SU-DHL-6 (cell line): ENCODE measurements at regions not wholly inside any gene's neighbourhood (a gene's known extent, or its start where the extent isn't known, plus 50 kb on each side); places are given as distances from the start of the nearest gene placed in this dataset.

Experiments used
- H2AFZ ChIP-seq: fragments of 200-600 bp; sonication (generic); 2 replicates; pipeline ENCODE4 v1.6.1; 2014; ENCODE audit warnings: low read depth, mild to moderate bottlenecking, moderate library complexity, mixed read lengths, antibody characterized with exemption, low read length; ENCODE audit not compliant: severe bottlenecking
- H3F3A ChIP-seq: fragments of 200-600 bp; shearing (Covaris generic); 2 replicates; pipeline ENCODE4 v1.6.0; 2016; ENCODE audit warnings: antibody characterized with exemption, mild to moderate bottlenecking; ENCODE audit not compliant: insufficient read depth
- H3K27ac ChIP-seq: fragments of 200-600 bp; sonication (generic); 2 replicates; pipeline ENCODE4 v1.5.1; 2016; ENCODE audit warnings: low read depth, mild to moderate bottlenecking, low read length, moderate library complexity, mixed read lengths
- H3K27me3 ChIP-seq: fragments of 200-600 bp; sonication (generic), shearing (Covaris generic); 2 replicates; pipeline ENCODE4 v1.6.0; 2014; ENCODE audit warnings: mild to moderate bottlenecking, low read length
- H3K36me3 ChIP-seq: fragments of 200-600 bp; sonication (generic); 2 replicates; pipeline ENCODE4 v1.6.1; 2014; ENCODE audit warnings: mild to moderate bottlenecking, low read length, mixed read lengths
- H3K4me2 ChIP-seq: fragments of 300-600, 200-600 bp; shearing (Covaris generic), sonication (generic); 2 replicates; pipeline ENCODE4 v1.6.0; 2014; ENCODE audit warnings: low read length, low read depth, mild to moderate bottlenecking; ENCODE audit not compliant: poor library complexity, severe bottlenecking
- H3K4me3 ChIP-seq: fragments of 200-600 bp; sonication (generic); 2 replicates; pipeline ENCODE4 v1.5.1; 2014; ENCODE audit warnings: antibody characterized with exemption, low read length, mild to moderate bottlenecking, mixed read lengths; ENCODE audit not compliant: insufficient read depth, poor library complexity, severe bottlenecking
- H3K79me2 ChIP-seq: fragments of 200-600 bp; sonication (generic); 2 replicates; pipeline ENCODE4 v1.6.1; 2014; ENCODE audit warnings: mild to moderate bottlenecking, low read length, moderate library complexity; ENCODE audit not compliant: insufficient read depth
- H3K9ac ChIP-seq: fragments of 200-600 bp; sonication (generic); 2 replicates; pipeline ENCODE4 v1.7.0; 2014; ENCODE audit warnings: mild to moderate bottlenecking, low read length
- H3K9me2 ChIP-seq: fragments of 200-600 bp; sonication (generic); replicated peaks from 2 replicates; pipeline ENCODE4 v1.6.1; 2014; ENCODE audit warnings: low read length; ENCODE audit not compliant: insufficient read depth
- H3K9me3 ChIP-seq: fragments of 200-600 bp; sonication (generic); 2 replicates; pipeline ENCODE4 v1.6.1; 2014; ENCODE audit warnings: low read length, mixed read lengths; ENCODE audit not compliant: insufficient read depth
- H4K20me1 ChIP-seq: fragments of 200-600 bp; sonication (generic); 2 replicates; pipeline ENCODE4 v1.6.1; 2014; ENCODE audit warnings: low read depth, mild to moderate bottlenecking, antibody characterized with exemption, low read length, moderate library complexity, mixed read lengths
- CTCF ChIP-seq: fragments of 200-600 bp; sonication (generic); IDR thresholded peaks from one replicate; pipeline ENCODE4 v1.5.1; 2017; ENCODE audit warnings: antibody characterized with exemption, mild to moderate bottlenecking, low read length, moderate library complexity; ENCODE audit not compliant: insufficient read depth, poor library complexity, severe bottlenecking
- EZH2phosphoT487 ChIP-seq: fragments of 200-600 bp; sonication (generic), shearing (Covaris generic); conservative IDR thresholded peaks from 2 replicates; pipeline ENCODE4 v1.6.1; 2018; ENCODE audit warnings: mild to moderate bottlenecking, antibody characterized with exemption, low read length, moderate library complexity, mixed read lengths

- Histone ChIP-seq H3K4me3 (no peak overlapping the region), H3F3A (no peaks in the 10 kb centered on the region), H3K9me2 (no peaks in the 10 kb centered on the region), H4K20me1 (no peaks in the 10 kb centered on the region), H3K27ac (no peak overlapping the region), H3K79me2 (no peaks in the 10 kb centered on the region), H3K4me2 (no peak overlapping the region), H3K27me3 (no peaks in the 10 kb centered on the region), H2AFZ (no peak overlapping the region), H3K9me3 (no peaks in the 10 kb centered on the region), H3K36me3 (no peaks in the 10 kb centered on the region), H3K9ac (no peak overlapping the region)
- TF ChIP-seq EZH2phosphoT487 (no peak), CTCF (no peak)
Observed at GRCh38 chrX:69324851-69325250, 159.6 kb upstream of the PJA1 start.

- no peak for TF ChIP-seq EZH2phosphoT487
- no peak for TF ChIP-seq CTCF
- no peak overlapping the region for H3K27ac ChIP-seq
- no peaks in the 10 kb centered on the region for H3K79me2 ChIP-seq
- no peaks in the 10 kb centered on the region for H3K27me3 ChIP-seq
- H3K36me3 ChIP-seq = no peaks in the 10 kb centered on the region
- H3K9me3 ChIP-seq = no peaks in the 10 kb centered on the region
- H4K20me1 ChIP-seq = no peaks in the 10 kb centered on the region
- no peaks in the 10 kb centered on the region for H3K9me2 ChIP-seq
- no peak overlapping the region for H3K4me2 ChIP-seq
- no peaks in the 10 kb centered on the region for H3F3A ChIP-seq
- H2AFZ ChIP-seq = no peak overlapping the region
- H3K9ac ChIP-seq = no peak overlapping the region
- H3K4me3 ChIP-seq = no peak overlapping the region
Observed at GRCh38 chrX:69323786-69324720, 158.8 kb upstream of the PJA1 start.

- no peak overlapping the region for H2AFZ ChIP-seq
- no peaks in the 10 kb centered on the region for H3K9me2 ChIP-seq
- no peaks in the 10 kb centered on the region for H3K79me2 ChIP-seq
- no peak overlapping the region for H3K9ac ChIP-seq
- no peak overlapping the region for H3K4me2 ChIP-seq
- no peaks in the 10 kb centered on the region for H3K27me3 ChIP-seq
- H3K4me3 ChIP-seq = no peak overlapping the region
- no peaks in the 10 kb centered on the region for H3K9me3 ChIP-seq
- H3K36me3 ChIP-seq = no peaks in the 10 kb centered on the region
- no peaks in the 10 kb centered on the region for H3F3A ChIP-seq
- no peak overlapping the region for H3K27ac ChIP-seq
- H4K20me1 ChIP-seq = no peaks in the 10 kb centered on the region
- no peak for TF ChIP-seq EZH2phosphoT487
- no peak for TF ChIP-seq CTCF
Observed at GRCh38 chrX:69321789-69322188, 156.5 kb upstream of the PJA1 start.
